ENCODE measurements at regions not wholly inside any gene's neighbourhood (a gene's known extent, or its start where the extent isn't known, plus 50 kb on each side); places are given as distances from the start of the nearest gene placed in this dataset.

DNA sequence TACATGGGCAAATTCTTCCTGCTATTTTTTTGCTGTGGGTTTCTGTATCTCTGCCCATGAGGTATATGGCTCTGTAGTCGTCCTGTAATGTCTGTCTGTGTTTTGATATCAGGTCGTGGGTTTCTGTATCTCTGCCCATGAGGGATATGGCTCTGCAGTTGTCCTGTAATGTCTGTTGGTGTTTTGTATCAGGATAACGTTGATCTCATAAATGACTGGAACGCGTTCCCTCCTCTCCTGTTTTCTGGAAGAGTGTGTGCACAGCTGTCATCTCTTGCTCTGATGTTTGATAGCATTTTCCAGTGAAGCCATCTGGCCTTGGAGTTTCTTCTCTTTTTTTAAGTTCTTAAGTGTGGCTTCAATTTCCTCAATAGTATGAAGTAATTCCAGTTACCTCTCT, 57.2 kb downstream of the SOX1 start:
- DNase-seq = no peak

DNA sequence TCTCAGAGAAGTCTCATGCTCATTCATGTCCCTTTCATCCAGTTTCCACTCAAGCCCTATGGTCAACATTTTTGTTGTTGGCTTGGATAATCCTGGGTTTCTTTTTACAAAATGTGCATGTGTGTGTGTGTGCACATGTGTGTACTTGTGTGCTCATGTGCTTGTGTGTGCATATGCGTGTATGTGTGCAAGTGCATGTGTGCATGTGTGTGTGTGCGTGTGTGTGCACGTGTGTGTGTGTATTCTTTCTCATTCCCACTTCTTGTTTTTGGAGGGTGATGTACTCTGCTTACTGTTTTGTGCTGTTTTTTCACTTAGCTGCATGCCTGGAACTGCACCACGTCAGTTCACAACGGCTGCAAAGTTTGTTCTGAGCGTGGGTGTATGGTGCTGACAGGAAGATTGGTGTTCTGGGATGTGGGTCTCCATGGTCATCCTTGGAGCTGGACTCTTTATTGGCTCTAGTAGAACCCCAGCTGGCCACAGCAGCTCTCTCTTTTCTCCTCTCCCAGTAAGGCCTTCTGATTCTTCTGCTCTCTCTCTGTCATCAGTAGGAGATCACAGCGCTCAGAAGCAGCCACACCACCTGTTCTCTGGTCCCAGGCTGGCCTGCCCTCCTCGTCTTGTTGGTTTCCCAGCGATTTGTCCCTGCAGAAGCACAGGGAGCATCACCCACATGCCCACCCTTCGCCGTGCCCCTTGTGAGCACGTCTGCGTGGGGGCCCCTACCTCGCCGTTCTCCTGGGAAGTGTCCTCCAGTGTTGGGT, 60.8 kb downstream of the SOX1 start:
- no peak for DNase-seq

DNA sequence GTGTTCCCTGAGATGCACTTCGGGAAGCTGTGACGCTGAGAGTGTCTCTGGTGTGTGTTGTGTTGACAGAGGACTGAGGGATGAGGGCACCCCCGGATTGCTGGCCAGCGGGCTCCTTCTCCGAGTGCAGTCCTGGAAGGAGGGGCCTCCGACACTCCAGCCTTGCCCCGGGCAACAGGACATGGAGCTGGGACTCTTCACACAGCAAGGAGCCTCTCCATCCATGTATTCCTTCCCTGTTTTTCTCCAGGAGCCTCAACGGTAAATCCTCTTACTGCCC, 61.3 kb downstream of the SOX1 start:
- no peak for DNase-seq

DNA sequence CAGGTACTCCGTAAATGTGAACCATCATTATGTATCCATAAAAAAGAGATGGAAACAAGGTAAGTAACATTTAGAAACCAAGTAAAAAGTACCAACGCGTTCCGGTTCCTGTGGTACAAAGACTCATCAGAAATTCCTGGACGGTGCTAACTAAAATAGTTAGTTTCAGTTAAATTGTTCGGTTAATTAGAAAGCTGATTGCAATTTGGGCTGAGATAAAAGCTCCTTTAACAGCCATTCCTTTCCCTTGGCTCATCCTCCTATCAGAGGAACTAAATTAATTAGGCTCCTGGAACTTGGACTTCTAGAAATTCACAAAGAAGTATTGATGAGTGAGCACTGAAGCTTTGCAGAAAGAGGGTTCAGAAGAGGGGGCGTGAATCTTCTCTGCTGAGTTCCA, 63.5 kb downstream of the SOX1 start:
- DNase-seq = no peak

- DNase-seq = no peak
Observed at GRCh38 chr13:112131081-112131712, 64.2 kb downstream of the SOX1 start.

GRCh38 chr13:112131713-112132113, 64.8 kb downstream of the SOX1 start:
- DNase-seq = no peak

- no peak for DNase-seq
Observed at GRCh38 chr13:112132142-112132541, 65.2 kb downstream of the SOX1 start.

DNA sequence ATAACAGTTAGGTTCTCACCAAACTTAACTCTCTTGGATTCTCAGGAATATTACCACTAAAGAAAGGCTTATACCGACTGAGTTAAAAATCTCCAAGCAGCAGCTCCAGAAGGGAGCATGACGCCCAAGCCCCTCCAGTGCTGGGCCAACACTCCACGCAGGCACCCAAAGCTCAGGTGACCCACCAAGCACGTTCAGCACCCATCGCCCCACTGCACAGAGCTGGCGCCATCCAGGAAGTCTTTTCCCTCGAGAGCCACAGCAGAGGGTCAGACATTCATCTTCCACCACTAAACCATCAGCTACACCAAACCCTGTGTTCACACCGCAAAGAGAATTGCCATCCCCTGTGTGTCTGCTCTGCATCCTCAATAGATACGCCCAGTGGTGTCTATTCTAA, 65.7 kb downstream of the SOX1 start:
- DNase-seq = no peak

DNA sequence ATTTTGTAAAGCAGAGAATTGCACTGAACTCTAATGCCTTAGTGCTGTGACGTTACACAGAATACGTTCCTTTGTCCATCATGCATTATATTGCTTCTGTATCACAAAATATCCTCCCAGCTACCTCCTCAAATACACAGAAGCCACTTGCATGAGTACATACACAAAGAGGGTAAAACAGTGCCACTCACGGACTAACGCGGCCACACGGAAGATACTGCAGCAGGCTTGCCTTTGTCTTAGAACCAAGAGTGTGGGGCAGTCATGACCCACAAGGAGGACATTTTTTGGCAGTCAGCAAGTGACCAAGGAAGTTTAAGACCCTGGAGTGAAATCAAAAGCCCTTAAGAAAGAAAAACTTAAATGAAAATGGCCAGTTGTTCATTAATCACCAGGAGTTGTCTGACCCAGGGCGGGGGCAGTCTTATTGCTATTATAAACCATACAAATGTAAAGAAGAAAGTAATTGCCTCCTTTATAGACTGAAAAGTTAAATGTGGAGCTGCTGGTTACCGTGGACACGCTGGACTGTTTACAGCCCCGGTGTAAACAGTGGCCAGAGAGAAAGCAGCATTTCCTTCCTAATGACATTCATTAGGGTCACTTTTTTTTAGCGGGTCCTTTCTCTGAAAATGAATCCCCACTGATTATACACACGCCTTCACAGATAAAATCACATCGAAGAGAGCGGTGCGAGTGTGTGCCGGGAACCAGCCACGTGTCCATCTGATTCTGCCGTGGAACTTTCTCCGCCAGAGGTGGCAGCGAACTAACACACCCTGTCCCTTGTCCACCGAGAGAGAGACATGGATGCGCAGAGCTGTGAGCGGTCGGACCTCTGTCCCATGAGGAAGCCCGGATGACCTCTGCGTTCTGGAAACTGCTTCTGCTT, 66.8 kb downstream of the SOX1 start:
- no peak for DNase-seq

DNA sequence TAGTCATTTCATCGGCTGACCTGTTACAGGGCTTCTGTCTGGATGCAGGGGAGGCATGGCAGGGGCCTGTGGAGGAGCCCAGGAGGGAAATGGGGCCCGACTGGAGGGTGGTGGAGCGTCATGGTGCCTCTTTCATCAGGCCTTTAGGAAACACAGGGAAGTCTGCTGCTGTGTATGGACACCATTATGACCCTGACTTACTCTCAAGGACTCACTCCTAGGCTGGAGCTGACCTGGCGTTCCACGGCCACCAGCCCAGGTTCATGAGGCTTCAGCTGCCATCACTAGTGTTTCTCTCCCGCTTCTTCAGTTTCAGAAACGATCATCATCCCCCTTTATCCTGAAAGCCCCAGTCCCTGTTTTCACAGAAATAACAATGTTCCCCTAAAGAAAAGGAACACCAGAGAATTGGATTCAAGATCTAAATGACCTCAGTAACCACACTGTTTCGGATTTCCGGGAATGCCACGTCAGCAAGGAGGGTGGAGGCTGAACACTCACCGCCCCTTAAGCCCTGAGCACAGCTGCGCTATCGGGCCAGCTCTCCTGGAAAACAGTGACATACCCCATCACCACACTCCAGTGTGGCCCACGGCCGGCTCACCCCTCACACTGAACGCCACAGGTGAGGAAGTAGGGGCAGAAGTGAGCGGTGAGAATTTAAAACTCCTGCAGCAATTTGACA, 67.6 kb downstream of the SOX1 start:
- DNase-seq = no peak

- no peak for DNase-seq
Observed at GRCh38 chr13:112136095-112136494, 69.1 kb downstream of the SOX1 start.

GRCh38 chr13:112137144-112137543, 70.2 kb downstream of the SOX1 start:
- DNase-seq = no peak

GRCh38 chr13:112140366-112140765, 73.4 kb downstream of the SOX1 start:
- no peak for DNase-seq

GRCh38 chr13:112141643-112142400, 74.9 kb downstream of the SOX1 start:
- DNase-seq = no peak

DNA sequence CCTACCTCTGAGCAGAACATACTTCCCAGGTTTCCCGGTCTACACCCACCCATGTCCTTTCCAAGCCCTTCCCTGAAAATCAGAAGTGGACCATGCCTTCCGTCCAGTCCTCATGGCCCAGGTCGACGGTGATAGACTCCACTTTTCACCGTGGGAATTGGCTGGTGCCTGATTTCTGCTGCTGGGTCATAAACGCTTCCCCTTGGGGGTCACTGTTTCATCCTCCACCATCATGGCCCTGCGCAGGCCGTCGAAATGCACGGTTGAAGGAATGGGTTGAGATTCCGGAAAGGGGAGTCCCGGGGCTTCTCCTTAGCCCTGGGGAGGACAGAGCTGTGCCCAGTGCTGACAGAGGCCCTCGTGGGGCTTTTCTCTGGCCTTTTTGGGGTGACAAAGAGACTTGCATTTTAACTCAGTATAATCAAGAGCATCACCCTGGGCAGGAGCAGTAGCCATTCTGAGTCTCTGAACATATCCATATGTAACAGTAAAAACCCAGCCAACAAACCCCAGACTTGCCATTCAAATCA, 75.5 kb downstream of the SOX1 start:
- no peak for DNase-seq

DNA sequence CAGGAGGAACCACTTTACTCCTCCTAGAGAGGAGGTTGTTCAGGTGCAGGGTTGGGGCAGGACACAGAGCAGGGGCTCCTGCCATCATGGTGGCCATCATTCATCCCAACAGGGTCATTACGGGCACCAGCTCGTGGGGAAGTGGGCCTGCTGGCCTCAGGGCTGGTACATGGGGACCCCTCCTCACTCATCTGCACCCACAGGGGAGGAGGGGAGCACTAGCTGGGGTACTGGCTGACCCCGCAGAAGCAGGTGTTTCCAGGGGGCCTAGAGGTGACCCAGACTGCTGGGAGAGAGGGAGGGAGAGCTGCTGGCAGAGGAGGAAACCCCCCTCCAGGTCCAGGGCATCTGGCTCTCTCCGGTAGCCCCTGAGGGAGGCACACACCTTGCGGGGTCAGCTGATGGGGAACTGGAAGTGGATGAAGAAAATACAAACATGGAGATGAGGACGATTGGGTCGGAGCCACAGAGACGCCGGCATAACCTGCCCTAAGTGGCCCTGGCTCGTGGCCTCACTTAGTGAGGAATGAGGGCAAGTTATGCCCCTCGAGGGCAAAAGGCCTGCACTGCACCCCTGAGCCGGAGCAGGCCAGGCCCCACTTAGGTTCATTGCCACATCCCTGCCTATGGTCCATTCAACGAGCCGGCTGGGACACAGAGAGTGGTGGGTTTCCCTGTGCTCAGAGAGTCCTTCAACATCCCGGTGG, 76.2 kb downstream of the SOX1 start:
- DNase-seq = no peak

- no peak for DNase-seq
Observed at GRCh38 chr13:112143753-112144615, 77.0 kb downstream of the SOX1 start.

DNA sequence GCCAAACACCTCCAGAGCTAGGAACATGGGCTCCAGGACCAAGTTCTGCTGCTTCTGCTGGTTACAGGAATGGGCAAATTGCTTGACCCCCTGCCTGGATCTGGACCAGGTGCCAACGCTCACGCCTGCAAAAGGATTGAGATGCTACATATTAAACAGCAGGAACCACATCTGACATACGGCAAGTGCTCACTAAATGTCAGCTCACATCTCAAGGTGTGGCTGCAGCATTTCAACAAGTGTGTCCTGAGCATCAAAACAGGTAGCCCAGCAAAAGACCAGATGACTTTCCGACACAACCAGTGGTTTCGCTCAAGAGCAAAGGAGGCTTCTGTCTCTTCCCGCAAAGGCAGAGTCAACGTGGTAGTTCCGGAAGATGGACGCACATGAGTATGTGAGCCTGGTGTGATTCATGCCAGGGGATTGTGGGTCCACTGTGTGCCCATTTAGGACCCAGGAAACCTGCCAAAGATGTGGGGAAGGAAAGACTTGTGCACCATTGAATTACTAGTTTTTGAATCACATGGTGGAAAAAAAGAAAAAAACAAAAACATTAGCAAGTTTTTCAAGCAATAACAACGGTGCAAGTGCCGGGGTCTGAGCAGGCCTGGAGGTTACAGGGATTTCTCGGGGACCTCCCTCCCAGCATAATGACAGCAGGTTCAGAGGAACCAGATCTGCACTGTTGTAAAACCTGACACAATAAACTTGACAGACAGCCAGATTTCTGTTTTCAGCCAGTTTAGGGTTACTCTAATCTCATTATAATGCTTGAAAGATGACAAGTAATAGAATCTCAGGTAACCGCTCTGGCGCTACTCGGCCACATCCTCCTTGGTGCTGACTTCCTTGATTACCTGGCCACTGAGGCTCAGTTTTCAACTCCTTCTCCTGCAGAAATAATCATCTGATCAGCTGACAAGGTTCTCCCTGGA, 77.9 kb downstream of the SOX1 start:
- no peak for DNase-seq
